Tibial nerve (tissue), 4 donors: ENCODE measurements at regions not wholly inside any gene's neighbourhood (a gene's known extent, or its start where the extent isn't known, plus 50 kb on each side); places are given as distances from the start of the nearest gene placed in this dataset.

Experiments
- DNase-seq, 2 donors: peaks; one replicate each; pipeline ENCODE4 v3.0.0-alpha.2; 2019; ENCODE audit warnings: low spot score in 2 of 2
- H3K27ac ChIP-seq, 4 donors: fragments of 200-600 bp; sonication (generic) in 3 of 4; one replicate each; pipeline ENCODE4 v1.5.1; 2017 to 2019; ENCODE audit warnings: mild to moderate bottlenecking in 1 of 4
- H3K27me3 ChIP-seq, 2 donors: fragments of 200-600 bp; sonication (generic) in 1 of 2; one replicate each; pipeline versions ENCODE4 v1.5.1 to v1.6.0; 2017 to 2019
- H3K36me3 ChIP-seq, 3 donors: fragments of 200-600 bp; sonication (generic); one replicate each; pipeline ENCODE4 v1.5.1; 2018 to 2019
- H3K4me1 ChIP-seq, 4 donors: fragments of 200-600 bp; sonication (generic) in 3 of 4; one replicate each; pipeline ENCODE4 v1.5.1; 2017 to 2019
- H3K4me3 ChIP-seq, 4 donors: fragments of 200-600 bp; sonication (generic) in 3 of 4; one replicate each; pipeline ENCODE4 v1.5.1; 2017 to 2019; ENCODE audit warnings: mild to moderate bottlenecking in 1 of 4, moderate library complexity in 1 of 4
- H3K9me3 ChIP-seq, 4 donors: fragments of 200-600 bp; sonication (generic) in 3 of 4; one replicate each; pipeline ENCODE4 v1.5.1; 2017 to 2019
- EP300 ChIP-seq, 2 donors: sonication (generic); formaldehyde crosslinking; IDR thresholded peaks; one replicate each; pipeline ENCODE4 v1.6.1; 2017; ENCODE audit warnings: antibody characterized with exemption in 2 of 2, mild to moderate bottlenecking in 1 of 2
- POLR2A ChIP-seq, 2 donors: fragments of 450-650 bp; IDR thresholded peaks; one replicate each; pipeline ENCODE4 v1.6.1; 2017; ENCODE audit warnings: antibody characterized with exemption in 2 of 2, mild to moderate bottlenecking in 2 of 2, moderate library complexity in 2 of 2
- WGBS, 2 donors: methylation state at CpG; one replicate each; pipeline ENCODE4 v1.1.5; 2018; 5-methylcytosine and 5-hydroxymethylcytosine counted together
- TF ChIP-seq, protein P1 (sequence below), 5 experiments: fragments of 200-600 bp in 3 of 5; fragments of 450-650 bp in 2 of 5; sonication (generic) in 3 of 5; IDR thresholded peaks; one replicate each; pipeline ENCODE4 v1.5.1; 2016 to 2019; ENCODE audit warnings: antibody characterized with exemption in 5 of 5, mild to moderate bottlenecking in 3 of 5, moderate library complexity in 2 of 5

DNA sequence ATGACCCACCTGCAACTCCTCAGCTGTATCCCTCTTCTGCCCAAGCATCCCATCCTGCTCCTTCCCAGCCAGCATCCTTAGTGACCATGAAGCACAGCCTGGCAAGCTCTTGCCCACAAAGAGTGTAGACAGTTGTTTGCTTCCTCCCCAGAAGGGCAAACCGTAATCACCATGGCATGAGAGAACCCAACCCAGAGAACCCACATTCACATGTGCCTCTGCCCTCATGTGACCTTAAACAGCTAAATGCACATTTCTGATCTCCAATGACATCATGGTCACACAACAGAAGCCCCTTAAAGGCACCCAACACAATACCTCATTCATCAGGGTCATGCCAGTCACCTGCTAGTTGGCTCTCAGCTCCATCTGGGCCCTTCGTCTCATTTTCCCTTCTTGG lies 162.8 kb upstream of the CDYL start:
- no peak for DNase-seq
- Histone ChIP-seq H3K36me3 (no peaks in the 10 kb centered on the region), H3K27ac (no peak overlapping the region), H3K4me1 (peaks cover 0 to 16% (median 4%) of the 10 kb centered on the region in 4 donors), H3K4me3 (no peak overlapping the region), H3K9me3 (no peaks in the 10 kb centered on the region), H3K27me3 (no peaks in the 10 kb centered on the region)
- TF ChIP-seq POLR2A (IDR thresholded peaks at IDR 0.05) (no peak), EP300 (IDR thresholded peaks at IDR 0.05) (no peak)
- TF ChIP-seq, protein P1, sequence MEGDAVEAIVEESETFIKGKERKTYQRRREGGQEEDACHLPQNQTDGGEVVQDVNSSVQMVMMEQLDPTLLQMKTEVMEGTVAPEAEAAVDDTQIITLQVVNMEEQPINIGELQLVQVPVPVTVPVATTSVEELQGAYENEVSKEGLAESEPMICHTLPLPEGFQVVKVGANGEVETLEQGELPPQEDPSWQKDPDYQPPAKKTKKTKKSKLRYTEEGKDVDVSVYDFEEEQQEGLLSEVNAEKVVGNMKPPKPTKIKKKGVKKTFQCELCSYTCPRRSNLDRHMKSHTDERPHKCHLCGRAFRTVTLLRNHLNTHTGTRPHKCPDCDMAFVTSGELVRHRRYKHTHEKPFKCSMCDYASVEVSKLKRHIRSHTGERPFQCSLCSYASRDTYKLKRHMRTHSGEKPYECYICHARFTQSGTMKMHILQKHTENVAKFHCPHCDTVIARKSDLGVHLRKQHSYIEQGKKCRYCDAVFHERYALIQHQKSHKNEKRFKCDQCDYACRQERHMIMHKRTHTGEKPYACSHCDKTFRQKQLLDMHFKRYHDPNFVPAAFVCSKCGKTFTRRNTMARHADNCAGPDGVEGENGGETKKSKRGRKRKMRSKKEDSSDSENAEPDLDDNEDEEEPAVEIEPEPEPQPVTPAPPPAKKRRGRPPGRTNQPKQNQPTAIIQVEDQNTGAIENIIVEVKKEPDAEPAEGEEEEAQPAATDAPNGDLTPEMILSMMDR (IDR thresholded peaks at IDR 0.05), result no peak
- WGBS, 2 donors, result 66 to 75% methylated on average over 2 of the region's 2 CpGs

DNA sequence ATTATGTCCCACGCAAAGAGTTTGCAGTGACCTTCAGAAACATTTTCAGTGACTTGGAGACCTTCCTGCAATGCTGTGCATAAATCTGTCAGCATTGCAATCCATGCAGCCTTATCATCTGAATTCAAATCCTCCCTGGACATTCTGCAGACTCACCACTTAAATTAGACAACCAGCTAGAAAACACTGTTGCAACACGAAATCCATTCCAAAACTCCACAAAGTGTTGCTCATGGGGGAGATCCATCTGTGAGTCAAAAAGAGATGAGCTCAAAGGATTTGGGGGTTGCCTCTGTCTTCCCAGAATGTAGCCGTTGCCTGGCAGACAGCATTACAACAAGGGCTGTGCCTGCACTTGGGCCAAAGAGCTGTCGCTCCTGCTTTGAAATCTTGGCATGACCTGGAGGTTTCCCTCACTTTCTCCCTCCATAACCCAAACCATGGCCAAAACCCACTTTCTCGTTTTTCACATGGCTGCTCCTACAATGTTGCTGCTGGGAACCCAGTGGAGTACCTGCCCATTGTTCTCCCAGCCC lies 163.5 kb upstream of the CDYL start:
- Histone ChIP-seq H3K4me3 (no peak overlapping the region), H3K9me3 (no peaks in the 10 kb centered on the region), H3K4me1 (peaks cover 0 to 22% (median 4%) of the 10 kb centered on the region in 4 donors), H3K36me3 (no peaks in the 10 kb centered on the region), H3K27me3 (no peaks in the 10 kb centered on the region), H3K27ac (no peak overlapping the region)
- WGBS, 2 donors, result 75 to 78% methylated on average over 5 of the region's 5 CpGs
- peak in 1 of 2 donors; percentile 15 for TF ChIP-seq EP300 (IDR thresholded peaks at IDR 0.05)
- TF ChIP-seq, protein P1 (IDR thresholded peaks at IDR 0.05), result no peak
- TF ChIP-seq POLR2A (IDR thresholded peaks at IDR 0.05), result no peak
- DNase-seq, result no peak

DNA sequence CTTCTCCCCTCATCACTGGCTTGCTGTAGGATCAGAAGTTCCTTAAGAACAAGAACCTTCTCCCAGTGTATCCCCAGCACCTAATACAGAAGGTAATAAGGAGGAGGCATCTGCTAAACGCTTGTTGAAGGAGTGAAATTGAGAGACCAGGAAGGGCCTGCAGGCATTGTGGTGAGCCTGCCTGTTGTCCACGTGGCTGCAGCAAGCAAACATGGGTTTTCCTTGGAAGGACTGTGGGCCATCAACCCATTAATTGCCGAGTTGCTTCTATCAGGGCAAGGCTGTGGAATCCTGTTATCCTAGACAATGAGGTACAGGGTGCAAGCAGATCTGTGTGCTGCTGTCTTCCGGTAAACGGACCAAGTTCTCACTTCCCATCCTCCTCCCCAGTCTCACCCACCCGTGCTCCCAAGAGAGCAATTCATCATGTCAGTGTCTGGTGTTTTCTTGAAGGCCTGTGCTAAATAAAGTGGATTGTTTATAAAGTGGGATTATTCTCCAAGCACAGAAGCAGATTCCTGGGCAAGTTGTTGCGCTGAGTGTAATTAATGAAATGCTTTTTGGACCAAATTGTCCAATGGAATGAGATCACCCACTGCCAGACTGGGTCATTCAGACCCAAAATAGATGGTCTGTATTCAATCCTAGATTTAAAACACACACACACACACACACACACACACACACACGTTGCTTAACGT lies 164.6 kb upstream of the CDYL start:
- no peak overlapping the region for H3K27ac ChIP-seq
- WGBS, 2 donors, result 45 to 49% methylated on average over 9 of the region's 9 CpGs
- H3K9me3 ChIP-seq, result no peaks in the 10 kb centered on the region
- H3K27me3 ChIP-seq, result no peaks in the 10 kb centered on the region
- H3K36me3 ChIP-seq, result no peaks in the 10 kb centered on the region
- no peak for DNase-seq
- H3K4me3 ChIP-seq, result no peak overlapping the region
- TF ChIP-seq POLR2A (IDR thresholded peaks at IDR 0.05) (no peak), EP300 (IDR thresholded peaks at IDR 0.05) (no peak)
- TF ChIP-seq, protein P1 (IDR thresholded peaks at IDR 0.05), result no peak
- peaks cover 0 to 33% (median 9%) of the 10 kb centered on the region in 4 donors for H3K4me1 ChIP-seq

DNA sequence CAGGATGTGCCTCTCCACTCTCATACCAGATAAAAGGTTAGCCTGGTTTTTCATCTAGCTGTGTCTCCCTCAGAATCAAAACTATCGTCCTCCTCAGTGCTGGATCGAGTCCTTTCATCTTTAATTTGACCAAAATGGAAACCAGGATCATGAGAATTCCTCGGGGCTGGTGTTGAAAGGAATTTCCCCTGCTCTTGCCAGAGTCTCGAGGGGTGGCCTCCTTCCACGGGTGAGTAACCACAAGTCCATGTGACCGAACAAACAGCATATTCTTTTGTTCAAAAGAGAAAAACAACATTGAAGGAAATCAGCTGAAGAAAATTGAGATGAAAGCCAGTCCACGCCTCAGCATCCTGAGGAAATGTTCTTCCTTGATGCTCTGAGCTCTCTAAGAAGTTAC lies 165.9 kb upstream of the CDYL start:
- no peaks in the 10 kb centered on the region for H3K27me3 ChIP-seq
- TF ChIP-seq, protein P1 (IDR thresholded peaks at IDR 0.05), result no peak
- peak in 1 of 2 donors; percentile 56 for TF ChIP-seq EP300 (IDR thresholded peaks at IDR 0.05)
- peak overlapping the region in 2 of 4 donors; percentile 2 to 20 for H3K27ac ChIP-seq
- H3K36me3 ChIP-seq, result no peaks in the 10 kb centered on the region
- H3K4me3 ChIP-seq, result no peak overlapping the region
- H3K4me1 ChIP-seq, result peaks cover 0 to 37% (median 9%) of the 10 kb centered on the region in 4 donors
- peak in 1 of 2 donors; percentile 33 for DNase-seq
- 14 to 26% methylated on average over 7 of the region's 7 CpGs for WGBS, 2 donors
- no peaks in the 10 kb centered on the region for H3K9me3 ChIP-seq

DNA sequence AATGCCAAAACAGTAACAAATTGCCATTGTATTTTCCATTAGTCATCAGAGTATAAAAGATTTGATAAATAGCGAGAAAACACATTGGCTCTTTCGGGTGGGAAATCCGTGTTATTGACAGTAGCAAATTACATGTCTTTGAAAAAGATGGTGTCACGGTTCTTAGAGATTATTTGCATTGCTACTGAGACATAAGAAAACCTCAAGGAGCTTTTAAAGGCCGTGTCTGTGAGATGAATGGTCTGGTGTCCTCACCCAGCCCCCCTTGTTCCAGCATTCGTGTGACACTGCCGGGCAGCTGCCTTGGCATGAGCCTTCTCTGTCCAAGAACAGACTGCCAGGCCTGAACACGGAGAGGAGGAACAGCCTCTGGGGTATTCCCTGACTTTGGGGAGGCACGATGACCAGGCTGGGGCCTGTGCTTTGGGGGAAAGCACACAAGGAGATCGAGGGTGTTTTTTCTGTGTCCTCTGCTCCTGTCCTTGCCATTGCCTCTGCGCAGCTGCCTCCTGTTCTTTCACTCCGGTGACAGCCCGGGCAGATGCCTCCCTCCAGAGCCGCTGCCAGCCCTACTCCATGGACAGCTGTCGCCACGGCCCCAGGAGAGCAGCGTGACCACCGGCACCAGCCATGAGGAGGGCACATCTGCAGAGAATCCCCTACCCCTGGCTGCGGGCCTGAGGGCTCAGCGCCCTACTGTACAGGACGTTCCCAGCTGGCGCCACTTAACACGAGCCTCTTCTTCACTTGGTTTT lies 167.7 kb upstream of the CDYL start:
- TF ChIP-seq POLR2A (IDR thresholded peaks at IDR 0.05) (no peak), EP300 (IDR thresholded peaks at IDR 0.05) (no peak)
- TF ChIP-seq, protein P1 (IDR thresholded peaks at IDR 0.05), result no peak
- 77 to 78% methylated on average over 19 to 23 of the region's 23 CpGs for WGBS, 2 donors
- Histone ChIP-seq H3K9me3 (no peaks in the 10 kb centered on the region), H3K27me3 (no peaks in the 10 kb centered on the region), H3K36me3 (no peaks in the 10 kb centered on the region), H3K4me3 (no peak overlapping the region), H3K4me1 (peaks cover 0 to 37% (median 9%) of the 10 kb centered on the region in 4 donors), H3K27ac (peak overlapping the region in 1 of 4 donors; percentile 70)
- no peak for DNase-seq
